GM23338 (cell line): ENCODE measurements at regions not wholly inside any gene's neighbourhood (a gene's known extent, or its start where the extent isn't known, plus 50 kb on each side); places are given as distances from the start of the nearest gene placed in this dataset.

Source experiments
- ATAC-seq: fragments of 200-7000 bp; cut with Tn5 transposase; 3 replicates; pipeline ENCODE4 v1.9.1; 2020
- DNase-seq: peaks from one replicate; pipeline ENCODE4 v3.0.0-alpha.2; 2015; ENCODE audit warnings: low spot score
- H2AFZ ChIP-seq: fragments of 200-600 bp; sonication (generic); 2 replicates; pipeline ENCODE4 v1.8.0; 2016; ENCODE audit warnings: antibody characterized with exemption, mild to moderate bottlenecking, moderate library complexity
- H3F3A ChIP-seq: fragments of 200-600 bp; sonication (generic); replicated peaks from 2 replicates; pipeline ENCODE4 v1.8.0; 2017; ENCODE audit warnings: antibody characterized with exemption, mixed run types, low read depth
- H3K27ac ChIP-seq: fragments of 200-600 bp; sonication (generic); 2 replicates; pipeline ENCODE4 v1.6.1; 2016; ENCODE audit warnings: low read depth
- H3K27me3 ChIP-seq: fragments of 200-600 bp; sonication (generic); 2 replicates; pipeline ENCODE4 v1.8.0; 2016; ENCODE audit warnings: mild to moderate bottlenecking, mixed run types, moderate library complexity; ENCODE audit not compliant: insufficient read depth
- H3K36me3 ChIP-seq: fragments of 200-600 bp; sonication (generic); 2 replicates; pipeline ENCODE4 v1.8.0; 2016; ENCODE audit warnings: mild to moderate bottlenecking; ENCODE audit not compliant: insufficient read depth
- H3K4me1 ChIP-seq: fragments of 200-600 bp; sonication (generic); 2 replicates; pipeline ENCODE4 v1.8.0; 2016; ENCODE audit warnings: mild to moderate bottlenecking, moderate library complexity; ENCODE audit not compliant: insufficient read depth
- H3K4me2 ChIP-seq: fragments of 200-600 bp; sonication (generic); 2 replicates; pipeline ENCODE4 v1.7.1; 2017; ENCODE audit warnings: mixed run types
- H3K4me3 ChIP-seq: fragments of 200-600 bp; sonication (generic); 2 replicates; pipeline ENCODE4 v1.6.1; 2016; ENCODE audit warnings: mixed run types
- H3K79me2 ChIP-seq: fragments of 200-600 bp; sonication (generic); replicated peaks from 2 replicates; pipeline ENCODE4 v1.8.0; 2017; ENCODE audit warnings: mild to moderate bottlenecking; ENCODE audit not compliant: insufficient read depth
- H3K9me2 ChIP-seq: fragments of 200-600 bp; sonication (generic); 2 replicates; pipeline ENCODE4 v1.8.0; 2017; ENCODE audit not compliant: insufficient read depth
- H4K20me1 ChIP-seq: fragments of 200-600 bp; sonication (generic); replicated peaks from 2 replicates; pipeline ENCODE4 v1.8.0; 2017; ENCODE audit warnings: mild to moderate bottlenecking; ENCODE audit not compliant: insufficient read depth
- H3K27ac Mint-ChIP-seq: 2 replicates; pipeline ENCODE4 v1.8.0; 2020; ENCODE audit warnings: inconsistent platforms, mild to moderate bottlenecking, moderate library complexity, mixed read lengths
- H3K27me3 Mint-ChIP-seq: 3 replicates; pipeline ENCODE4 v1.8.0; 2022; ENCODE audit warnings: low read depth, mild to moderate bottlenecking, moderate library complexity, mixed read lengths, inconsistent platforms; ENCODE audit not compliant: insufficient read depth, poor library complexity
- H3K36me3 Mint-ChIP-seq: 3 replicates; pipeline ENCODE4 v1.8.0; 2021; ENCODE audit warnings: low read depth, mild to moderate bottlenecking, inconsistent platforms, moderate library complexity, mixed read lengths
- H3K4me1 Mint-ChIP-seq: 3 replicates; pipeline ENCODE4 v1.8.0; 2020; ENCODE audit warnings: mild to moderate bottlenecking, inconsistent platforms, mixed read lengths
- H3K4me3 Mint-ChIP-seq: 3 replicates; pipeline ENCODE4 v1.8.0; 2021; ENCODE audit warnings: moderate library complexity, mild to moderate bottlenecking, inconsistent platforms, mixed read lengths
- H3K9me3 Mint-ChIP-seq: 3 replicates; pipeline ENCODE4 v1.8.0; 2020; ENCODE audit warnings: moderate library complexity, mild to moderate bottlenecking, inconsistent platforms, mixed read lengths
- CREB1 ChIP-seq: fragments of 250-450 bp; sonication (Bioruptor Pico); IDR thresholded peaks from 2 replicates; pipeline ENCODE4 v1.5.0; 2020; ENCODE audit warnings: low read depth, mild to moderate bottlenecking, moderate library complexity
- EZH2 ChIP-seq: fragments of 200-600 bp; sonication (generic); IDR thresholded peaks from one replicate; pipeline ENCODE4 v1.8.0; 2017; ENCODE audit warnings: antibody characterized with exemption, mild to moderate bottlenecking, low read depth; ENCODE audit not compliant: unreplicated experiment
- EZH2phosphoT487 ChIP-seq: fragments of 200-600 bp; sonication (generic); IDR thresholded peaks from one replicate; pipeline ENCODE4 v1.8.1; 2018; ENCODE audit warnings: antibody characterized with exemption; ENCODE audit not compliant: unreplicated experiment
- JUNB ChIP-seq: IDR thresholded peaks from one replicate; pipeline ENCODE4 v1.6.1; 2016; ENCODE audit warnings: antibody characterized with exemption; ENCODE audit not compliant: unreplicated experiment
- NANOG ChIP-seq: IDR thresholded peaks from 2 replicates; pipeline ENCODE4 v1.6.1; 2016; ENCODE audit warnings: antibody characterized with exemption, borderline replicate concordance
- POLR2AphosphoS5 ChIP-seq: IDR thresholded peaks from 2 replicates; pipeline ENCODE4 v1.6.1; 2016; ENCODE audit warnings: antibody characterized with exemption, low read depth
- STAT1 ChIP-seq: IDR thresholded peaks from one replicate; pipeline ENCODE4 v1.6.1; 2016; ENCODE audit warnings: antibody characterized with exemption; ENCODE audit not compliant: unreplicated experiment
- ZNF114 ChIP-seq: fragments of 250-450 bp; sonication (Bioruptor Pico); IDR thresholded peaks from 2 replicates; pipeline ENCODE4 v1.5.0; 2020; ENCODE audit warnings: mild to moderate bottlenecking, moderate library complexity
- ZNF331 ChIP-seq: fragments of 250-450 bp; sonication (Bioruptor Pico); IDR thresholded peaks from 2 replicates; pipeline ENCODE4 v1.5.0; 2020; ENCODE audit warnings: low read depth, mild to moderate bottlenecking, moderate library complexity
- TF ChIP-seq, protein P1 (sequence below), 2 experiments: fragments of 200-600 bp in 1 of 2; sonication (generic) in 1 of 2; conservative IDR thresholded peaks; 2 replicates each; pipeline versions ENCODE4 v1.5.1 to v1.6.1; 2016 to 2017; ENCODE audit warnings: antibody characterized with exemption in 2 of 2, low read depth in 2 of 2, mild to moderate bottlenecking in 2 of 2, moderate library complexity in 1 of 2
- TF ChIP-seq, protein P2 (sequence below): fragments of 250-450 bp; sonication (Bioruptor Pico); IDR thresholded peaks from 2 replicates; pipeline ENCODE4 v1.5.0; 2020; ENCODE audit warnings: mild to moderate bottlenecking, moderate library complexity
- TF ChIP-seq, protein P3 (sequence below): IDR thresholded peaks from 2 replicates; pipeline ENCODE4 v1.6.1; 2016; ENCODE audit warnings: antibody characterized with exemption
- TF ChIP-seq, protein P4 (sequence below): IDR thresholded peaks from one replicate; pipeline ENCODE4 v1.6.1; 2018; ENCODE audit warnings: antibody characterized with exemption; ENCODE audit not compliant: unreplicated experiment

DNA sequence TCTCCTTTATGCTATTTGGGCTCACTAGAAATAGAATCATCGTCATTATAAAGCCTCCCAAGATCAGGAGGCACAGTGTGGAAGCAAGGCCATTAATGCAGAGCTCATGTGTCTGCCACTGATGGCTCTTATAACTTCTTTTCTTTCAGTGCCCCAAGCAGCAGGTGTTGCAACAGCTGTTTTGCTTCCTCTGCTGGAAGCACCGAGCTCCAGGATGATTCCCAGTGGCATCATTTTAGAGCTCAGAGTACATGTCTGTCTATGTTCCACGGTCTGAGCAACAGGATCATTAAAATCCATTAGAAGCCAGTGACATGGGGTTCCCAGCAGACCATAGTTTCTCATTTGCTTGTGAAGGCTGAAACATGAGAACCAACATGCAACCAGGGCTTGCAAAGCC, 803.0 kb upstream of the FAT3 start:
- H3K4me3 ChIP-seq = no peak overlapping the region
- no peak overlapping the region for H3K4me2 ChIP-seq
- no peaks in the 10 kb centered on the region for H3K4me1 ChIP-seq
- H3K27ac ChIP-seq = no peak overlapping the region
- Mint-ChIP-seq H3K36me3 (no peaks in the 10 kb centered on the region), H3K9me3 (no peaks in the 10 kb centered on the region), H3K27me3 (no peaks in the 10 kb centered on the region), H3K27ac (no peak overlapping the region), H3K4me1 (no peaks in the 10 kb centered on the region), H3K4me3 (no peak overlapping the region)
- H3K9me2 ChIP-seq = 0 out of 2 replicates have a peak, but pooled peaks cover 1% of the 10 kb centered on the region
- TF ChIP-seq EZH2phosphoT487 (no peak), CREB1 (CRISPR knock-in tag) (no peak), ZNF114 (CRISPR knock-in tag) (no peak), NANOG (no peak), ZNF331 (CRISPR knock-in tag) (no peak), EZH2 (no peak), STAT1 (no peak), JUNB (no peak), POLR2AphosphoS5 (no peak)
- TF ChIP-seq, protein P1, sequence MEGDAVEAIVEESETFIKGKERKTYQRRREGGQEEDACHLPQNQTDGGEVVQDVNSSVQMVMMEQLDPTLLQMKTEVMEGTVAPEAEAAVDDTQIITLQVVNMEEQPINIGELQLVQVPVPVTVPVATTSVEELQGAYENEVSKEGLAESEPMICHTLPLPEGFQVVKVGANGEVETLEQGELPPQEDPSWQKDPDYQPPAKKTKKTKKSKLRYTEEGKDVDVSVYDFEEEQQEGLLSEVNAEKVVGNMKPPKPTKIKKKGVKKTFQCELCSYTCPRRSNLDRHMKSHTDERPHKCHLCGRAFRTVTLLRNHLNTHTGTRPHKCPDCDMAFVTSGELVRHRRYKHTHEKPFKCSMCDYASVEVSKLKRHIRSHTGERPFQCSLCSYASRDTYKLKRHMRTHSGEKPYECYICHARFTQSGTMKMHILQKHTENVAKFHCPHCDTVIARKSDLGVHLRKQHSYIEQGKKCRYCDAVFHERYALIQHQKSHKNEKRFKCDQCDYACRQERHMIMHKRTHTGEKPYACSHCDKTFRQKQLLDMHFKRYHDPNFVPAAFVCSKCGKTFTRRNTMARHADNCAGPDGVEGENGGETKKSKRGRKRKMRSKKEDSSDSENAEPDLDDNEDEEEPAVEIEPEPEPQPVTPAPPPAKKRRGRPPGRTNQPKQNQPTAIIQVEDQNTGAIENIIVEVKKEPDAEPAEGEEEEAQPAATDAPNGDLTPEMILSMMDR (conservative IDR thresholded peaks at IDR 0.05; ENCODE audit: low read depth in 2 of 2) = no peak
- TF ChIP-seq, protein P2, sequence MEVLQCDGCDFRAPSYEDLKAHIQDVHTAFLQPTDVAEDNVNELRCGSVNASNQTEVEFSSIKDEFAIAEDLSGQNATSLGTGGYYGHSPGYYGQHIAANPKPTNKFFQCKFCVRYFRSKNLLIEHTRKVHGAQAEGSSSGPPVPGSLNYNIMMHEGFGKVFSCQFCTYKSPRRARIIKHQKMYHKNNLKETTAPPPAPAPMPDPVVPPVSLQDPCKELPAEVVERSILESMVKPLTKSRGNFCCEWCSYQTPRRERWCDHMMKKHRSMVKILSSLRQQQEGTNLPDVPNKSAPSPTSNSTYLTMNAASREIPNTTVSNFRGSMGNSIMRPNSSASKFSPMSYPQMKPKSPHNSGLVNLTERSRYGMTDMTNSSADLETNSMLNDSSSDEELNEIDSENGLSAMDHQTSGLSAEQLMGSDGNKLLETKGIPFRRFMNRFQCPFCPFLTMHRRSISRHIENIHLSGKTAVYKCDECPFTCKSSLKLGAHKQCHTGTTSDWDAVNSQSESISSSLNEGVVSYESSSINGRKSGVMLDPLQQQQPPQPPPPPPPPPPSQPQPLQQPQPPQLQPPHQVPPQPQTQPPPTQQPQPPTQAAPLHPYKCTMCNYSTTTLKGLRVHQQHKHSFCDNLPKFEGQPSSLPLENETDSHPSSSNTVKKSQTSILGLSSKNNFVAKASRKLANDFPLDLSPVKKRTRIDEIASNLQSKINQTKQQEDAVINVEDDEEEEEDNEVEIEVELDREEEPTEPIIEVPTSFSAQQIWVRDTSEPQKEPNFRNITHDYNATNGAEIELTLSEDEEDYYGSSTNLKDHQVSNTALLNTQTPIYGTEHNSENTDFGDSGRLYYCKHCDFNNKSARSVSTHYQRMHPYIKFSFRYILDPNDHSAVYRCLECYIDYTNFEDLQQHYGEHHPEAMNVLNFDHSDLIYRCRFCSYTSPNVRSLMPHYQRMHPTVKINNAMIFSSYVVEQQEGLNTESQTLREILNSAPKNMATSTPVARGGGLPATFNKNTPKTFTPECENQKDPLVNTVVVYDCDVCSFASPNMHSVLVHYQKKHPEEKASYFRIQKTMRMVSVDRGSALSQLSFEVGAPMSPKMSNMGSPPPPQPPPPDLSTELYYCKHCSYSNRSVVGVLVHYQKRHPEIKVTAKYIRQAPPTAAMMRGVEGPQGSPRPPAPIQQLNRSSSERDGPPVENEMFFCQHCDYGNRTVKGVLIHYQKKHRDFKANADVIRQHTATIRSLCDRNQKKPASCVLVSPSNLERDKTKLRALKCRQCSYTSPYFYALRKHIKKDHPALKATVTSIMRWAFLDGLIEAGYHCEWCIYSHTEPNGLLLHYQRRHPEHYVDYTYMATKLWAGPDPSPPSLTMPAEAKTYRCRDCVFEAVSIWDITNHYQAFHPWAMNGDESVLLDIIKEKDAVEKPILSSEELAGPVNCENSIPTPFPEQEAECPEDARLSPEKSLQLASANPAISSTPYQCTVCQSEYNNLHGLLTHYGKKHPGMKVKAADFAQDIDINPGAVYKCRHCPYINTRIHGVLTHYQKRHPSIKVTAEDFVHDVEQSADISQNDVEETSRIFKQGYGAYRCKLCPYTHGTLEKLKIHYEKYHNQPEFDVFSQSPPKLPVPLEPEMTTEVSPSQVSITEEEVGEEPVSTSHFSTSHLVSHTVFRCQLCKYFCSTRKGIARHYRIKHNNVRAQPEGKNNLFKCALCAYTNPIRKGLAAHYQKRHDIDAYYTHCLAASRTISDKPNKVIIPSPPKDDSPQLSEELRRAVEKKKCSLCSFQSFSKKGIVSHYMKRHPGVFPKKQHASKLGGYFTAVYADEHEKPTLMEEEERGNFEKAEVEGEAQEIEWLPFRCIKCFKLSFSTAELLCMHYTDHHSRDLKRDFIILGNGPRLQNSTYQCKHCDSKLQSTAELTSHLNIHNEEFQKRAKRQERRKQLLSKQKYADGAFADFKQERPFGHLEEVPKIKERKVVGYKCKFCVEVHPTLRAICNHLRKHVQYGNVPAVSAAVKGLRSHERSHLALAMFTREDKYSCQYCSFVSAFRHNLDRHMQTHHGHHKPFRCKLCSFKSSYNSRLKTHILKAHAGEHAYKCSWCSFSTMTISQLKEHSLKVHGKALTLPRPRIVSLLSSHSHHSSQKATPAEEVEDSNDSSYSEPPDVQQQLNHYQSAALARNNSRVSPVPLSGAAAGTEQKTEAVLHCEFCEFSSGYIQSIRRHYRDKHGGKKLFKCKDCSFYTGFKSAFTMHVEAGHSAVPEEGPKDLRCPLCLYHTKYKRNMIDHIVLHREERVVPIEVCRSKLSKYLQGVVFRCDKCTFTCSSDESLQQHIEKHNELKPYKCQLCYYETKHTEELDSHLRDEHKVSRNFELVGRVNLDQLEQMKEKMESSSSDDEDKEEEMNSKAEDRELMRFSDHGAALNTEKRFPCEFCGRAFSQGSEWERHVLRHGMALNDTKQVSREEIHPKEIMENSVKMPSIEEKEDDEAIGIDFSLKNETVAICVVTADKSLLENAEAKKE = no peak
- TF ChIP-seq, protein P3, sequence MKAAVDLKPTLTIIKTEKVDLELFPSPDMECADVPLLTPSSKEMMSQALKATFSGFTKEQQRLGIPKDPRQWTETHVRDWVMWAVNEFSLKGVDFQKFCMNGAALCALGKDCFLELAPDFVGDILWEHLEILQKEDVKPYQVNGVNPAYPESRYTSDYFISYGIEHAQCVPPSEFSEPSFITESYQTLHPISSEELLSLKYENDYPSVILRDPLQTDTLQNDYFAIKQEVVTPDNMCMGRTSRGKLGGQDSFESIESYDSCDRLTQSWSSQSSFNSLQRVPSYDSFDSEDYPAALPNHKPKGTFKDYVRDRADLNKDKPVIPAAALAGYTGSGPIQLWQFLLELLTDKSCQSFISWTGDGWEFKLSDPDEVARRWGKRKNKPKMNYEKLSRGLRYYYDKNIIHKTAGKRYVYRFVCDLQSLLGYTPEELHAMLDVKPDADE = no peak
- TF ChIP-seq, protein P4, sequence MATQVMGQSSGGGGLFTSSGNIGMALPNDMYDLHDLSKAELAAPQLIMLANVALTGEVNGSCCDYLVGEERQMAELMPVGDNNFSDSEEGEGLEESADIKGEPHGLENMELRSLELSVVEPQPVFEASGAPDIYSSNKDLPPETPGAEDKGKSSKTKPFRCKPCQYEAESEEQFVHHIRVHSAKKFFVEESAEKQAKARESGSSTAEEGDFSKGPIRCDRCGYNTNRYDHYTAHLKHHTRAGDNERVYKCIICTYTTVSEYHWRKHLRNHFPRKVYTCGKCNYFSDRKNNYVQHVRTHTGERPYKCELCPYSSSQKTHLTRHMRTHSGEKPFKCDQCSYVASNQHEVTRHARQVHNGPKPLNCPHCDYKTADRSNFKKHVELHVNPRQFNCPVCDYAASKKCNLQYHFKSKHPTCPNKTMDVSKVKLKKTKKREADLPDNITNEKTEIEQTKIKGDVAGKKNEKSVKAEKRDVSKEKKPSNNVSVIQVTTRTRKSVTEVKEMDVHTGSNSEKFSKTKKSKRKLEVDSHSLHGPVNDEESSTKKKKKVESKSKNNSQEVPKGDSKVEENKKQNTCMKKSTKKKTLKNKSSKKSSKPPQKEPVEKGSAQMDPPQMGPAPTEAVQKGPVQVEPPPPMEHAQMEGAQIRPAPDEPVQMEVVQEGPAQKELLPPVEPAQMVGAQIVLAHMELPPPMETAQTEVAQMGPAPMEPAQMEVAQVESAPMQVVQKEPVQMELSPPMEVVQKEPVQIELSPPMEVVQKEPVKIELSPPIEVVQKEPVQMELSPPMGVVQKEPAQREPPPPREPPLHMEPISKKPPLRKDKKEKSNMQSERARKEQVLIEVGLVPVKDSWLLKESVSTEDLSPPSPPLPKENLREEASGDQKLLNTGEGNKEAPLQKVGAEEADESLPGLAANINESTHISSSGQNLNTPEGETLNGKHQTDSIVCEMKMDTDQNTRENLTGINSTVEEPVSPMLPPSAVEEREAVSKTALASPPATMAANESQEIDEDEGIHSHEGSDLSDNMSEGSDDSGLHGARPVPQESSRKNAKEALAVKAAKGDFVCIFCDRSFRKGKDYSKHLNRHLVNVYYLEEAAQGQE = no peak
- peak overlapping the region; percentile 57; the same call in 1 of the 2 replicates for H2AFZ ChIP-seq
- H3K36me3 ChIP-seq = no peaks in the 10 kb centered on the region
- H4K20me1 ChIP-seq = no peaks in the 10 kb centered on the region
- DNase-seq (no peak), ATAC-seq (no peak)
- H3K79me2 ChIP-seq = no peaks in the 10 kb centered on the region
- no peaks in the 10 kb centered on the region for H3F3A ChIP-seq
- H3K27me3 ChIP-seq = no peaks in the 10 kb centered on the region
